Activated CD8-positive, alpha-beta memory T cell treated with anti-CD3 and anti-CD28 coated beads for 4 hours (primary cell): ENCODE measurements at regions not wholly inside any gene's neighbourhood (a gene's known extent, or its start where the extent isn't known, plus 50 kb on each side); places are given as distances from the start of the nearest gene placed in this dataset.
"Not testable (repeated sequence)": the region's sequence is repeated elsewhere in the genome, so short reads cannot be mapped to it uniquely, and the experiment has no call there.

Source experiments
- DNase-seq, 2 donors: peaks; one replicate each; pipeline ENCODE4 v3.0.0-alpha.2; 2020; ENCODE audit warnings: low read depth in 2 of 2

DNA sequence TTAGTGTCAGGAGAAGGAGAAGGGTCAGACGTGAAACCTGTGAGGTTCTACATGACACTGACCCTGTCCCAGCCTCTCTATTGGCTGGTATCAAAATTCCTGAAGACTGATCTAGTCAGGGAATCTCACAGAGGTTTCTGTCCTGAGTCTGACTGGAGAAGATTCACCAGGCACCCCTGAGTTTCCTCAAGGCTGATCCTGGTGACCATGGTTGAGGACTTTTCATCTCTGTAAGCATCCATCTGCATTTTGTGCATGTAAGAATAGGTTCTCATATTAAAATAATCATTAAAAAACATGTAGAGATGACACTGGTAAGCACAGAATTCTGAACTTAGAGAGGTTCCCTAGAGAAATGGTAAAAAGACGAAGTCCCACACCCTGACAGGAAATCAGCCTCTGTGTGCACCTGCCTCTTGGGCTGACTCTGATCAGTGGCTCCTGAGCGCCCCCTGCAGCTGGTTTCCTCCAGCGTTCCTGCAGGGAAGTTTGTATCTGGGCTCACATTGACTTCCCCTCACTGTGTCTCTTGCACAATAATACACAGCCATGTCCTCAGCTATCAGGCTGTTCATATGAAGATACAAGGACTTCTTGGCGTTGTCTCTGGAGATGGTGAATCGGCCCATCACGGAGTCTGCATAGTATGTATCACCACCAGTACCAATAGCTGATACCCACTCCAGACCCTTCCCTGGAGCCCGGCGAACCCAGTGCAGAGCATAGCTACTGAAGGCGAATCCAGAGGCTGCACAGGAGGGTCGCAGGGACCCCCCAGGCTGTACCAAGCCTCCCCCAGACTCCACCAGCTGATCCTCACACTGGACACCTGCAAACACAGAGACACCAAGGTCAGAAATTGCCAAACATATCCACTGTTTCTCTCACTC lies 991.9 kb downstream of the TMEM121 start:
- peak; percentile 56 to 72 for DNase-seq

DNA sequence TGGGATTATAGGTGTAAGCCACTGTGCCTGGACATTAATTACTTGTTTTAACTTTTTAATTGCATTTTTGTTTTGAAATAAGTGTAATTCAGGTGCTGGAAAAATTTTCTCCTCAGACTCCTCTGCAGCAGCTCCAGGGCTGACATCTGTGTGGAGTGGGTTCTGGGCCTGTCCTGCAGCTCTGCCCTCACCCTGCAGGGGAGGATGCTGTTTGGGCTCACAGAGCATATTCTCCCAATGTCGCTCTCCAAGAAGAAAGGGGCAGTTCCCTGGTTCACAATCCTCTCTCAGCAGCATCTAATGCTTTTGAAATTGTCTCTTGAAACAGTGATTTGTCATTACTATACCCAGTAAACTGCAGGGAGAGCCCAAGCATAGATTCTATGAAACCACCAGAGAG lies 995.7 kb downstream of the TMEM121 start:
- DNase-seq: not testable (repeated sequence)

DNA sequence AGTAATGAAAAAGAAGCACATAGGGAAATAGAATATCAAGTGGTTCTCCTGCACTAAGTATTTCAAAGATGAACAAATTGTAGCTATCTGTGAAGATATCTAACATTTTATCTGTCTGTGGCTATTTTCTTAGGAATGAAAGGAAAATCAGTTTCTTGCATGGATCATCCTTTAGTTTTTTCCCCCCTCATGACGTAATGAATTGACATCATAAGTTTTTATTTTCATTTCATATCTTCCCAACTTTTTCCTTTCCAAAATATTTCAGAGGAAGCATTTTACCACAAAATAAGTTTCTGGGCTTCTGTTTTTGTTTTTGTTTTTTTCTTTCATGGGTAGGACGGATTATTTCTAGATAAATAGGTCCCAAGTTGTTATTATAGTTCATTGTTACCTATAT lies 996.6 kb downstream of the TMEM121 start:
- DNase-seq: no peak

DNA sequence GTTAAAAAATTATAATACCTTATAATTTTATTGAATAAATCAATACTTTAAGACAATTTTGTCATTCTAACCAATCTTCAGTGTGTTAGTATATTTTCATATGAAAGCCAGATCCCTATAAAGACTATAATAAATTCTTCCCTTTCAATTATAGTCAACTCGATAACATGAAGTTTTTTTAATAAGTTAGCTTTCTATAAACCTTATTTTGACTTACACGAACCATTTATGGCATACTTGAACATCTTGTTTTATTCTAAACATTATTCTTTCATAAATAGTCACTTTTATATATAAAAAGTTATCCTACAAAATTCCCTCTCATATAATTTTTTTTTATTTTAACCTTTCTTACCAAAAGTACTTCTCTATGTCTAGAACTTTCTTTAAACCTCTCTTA lies 1002.3 kb downstream of the TMEM121 start:
- no peak for DNase-seq

DNA sequence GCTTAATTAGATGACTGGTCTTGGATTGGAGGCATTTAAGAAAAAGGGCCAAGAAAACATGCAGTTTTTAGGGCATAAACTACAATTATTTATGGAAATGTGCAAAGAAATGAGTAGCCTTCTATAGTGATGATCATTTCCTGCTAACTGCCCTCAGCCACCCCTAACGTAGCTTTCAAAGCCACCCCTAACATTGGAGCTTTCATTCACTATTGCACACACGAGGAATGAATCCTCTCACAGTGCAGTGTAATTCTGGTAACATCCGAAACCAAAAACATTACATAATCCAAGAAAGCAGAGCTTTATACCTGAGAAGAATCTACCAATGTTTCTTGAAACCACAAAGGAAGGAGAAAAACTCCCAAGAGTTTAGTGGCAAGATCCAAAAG lies 1003.6 kb downstream of the TMEM121 start:
- no peak for DNase-seq

DNA sequence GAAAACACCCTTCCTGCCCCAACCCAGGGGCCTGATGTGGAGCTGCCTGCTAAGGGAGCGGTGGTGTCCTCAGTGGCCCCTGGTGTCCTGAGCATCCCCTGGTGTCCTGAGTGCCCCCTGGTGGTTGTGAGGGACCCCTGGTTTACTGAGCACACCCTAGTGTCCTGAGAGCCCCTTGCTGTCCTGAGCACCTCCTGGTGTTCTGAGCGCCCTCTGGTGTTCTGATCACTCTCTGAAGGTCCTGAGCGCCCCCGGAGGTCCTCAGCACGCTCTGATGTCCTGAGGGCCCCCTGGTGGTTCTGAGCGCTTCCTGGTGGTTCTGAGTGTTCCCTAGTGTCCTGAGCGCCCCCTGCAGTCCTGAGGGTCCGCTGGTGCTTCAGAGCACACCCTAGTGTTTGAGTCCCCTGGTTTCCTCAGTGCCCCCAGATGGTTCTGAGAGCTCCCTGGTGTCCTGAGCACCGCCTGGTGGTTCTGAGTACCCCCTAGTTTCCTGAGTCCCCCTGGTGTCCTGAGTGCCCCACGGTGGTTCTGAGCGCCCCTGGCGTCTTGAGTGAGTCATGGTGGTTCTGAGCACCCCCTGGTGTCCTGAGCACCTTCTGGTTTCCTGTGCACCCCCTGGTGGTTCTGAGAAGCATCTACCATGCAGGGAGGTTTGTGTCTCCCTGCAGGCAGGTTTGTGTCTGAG lies 1004.2 kb downstream of the TMEM121 start:
- DNase-seq: no peak

DNA sequence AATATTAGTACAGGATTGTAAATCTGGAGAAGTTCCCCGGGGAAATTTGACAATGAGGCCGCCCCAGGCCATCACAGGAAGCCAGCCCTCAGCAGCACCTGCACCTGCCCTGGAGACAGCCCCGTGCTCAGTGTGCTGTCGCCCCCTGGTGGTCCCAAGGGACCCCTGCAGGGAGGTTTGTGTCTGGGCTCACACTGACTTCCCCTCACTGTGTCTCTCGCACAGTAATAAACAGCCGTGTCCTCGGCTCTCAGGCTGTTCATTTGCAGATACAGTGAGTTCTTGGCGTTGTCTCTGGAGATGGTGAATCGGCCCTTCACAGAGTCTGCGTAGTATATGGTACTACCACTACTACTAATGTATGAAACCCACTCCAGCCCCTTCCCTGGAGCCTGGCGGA lies 1011.2 kb downstream of the TMEM121 start:
- DNase-seq: not testable (repeated sequence)

DNA sequence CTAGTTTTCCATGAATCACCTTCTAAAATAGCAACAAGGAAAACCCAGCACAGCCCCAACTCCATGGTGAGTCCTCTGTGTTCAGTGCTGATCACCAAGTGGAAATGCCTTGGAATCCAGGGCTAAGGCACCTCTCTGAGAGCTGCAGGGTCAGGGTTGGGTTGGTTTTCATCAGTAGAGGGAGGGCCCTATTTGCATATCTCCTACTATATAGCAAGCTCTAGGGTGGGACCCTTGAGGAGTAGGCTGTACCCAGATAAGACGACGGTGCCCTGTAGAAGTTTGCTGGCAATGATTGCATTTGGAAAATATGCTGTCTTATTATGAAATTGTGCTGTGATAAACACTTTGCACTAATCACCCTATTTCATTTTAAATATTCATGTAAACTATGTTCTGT lies 1011.8 kb downstream of the TMEM121 start:
- no peak for DNase-seq

DNA sequence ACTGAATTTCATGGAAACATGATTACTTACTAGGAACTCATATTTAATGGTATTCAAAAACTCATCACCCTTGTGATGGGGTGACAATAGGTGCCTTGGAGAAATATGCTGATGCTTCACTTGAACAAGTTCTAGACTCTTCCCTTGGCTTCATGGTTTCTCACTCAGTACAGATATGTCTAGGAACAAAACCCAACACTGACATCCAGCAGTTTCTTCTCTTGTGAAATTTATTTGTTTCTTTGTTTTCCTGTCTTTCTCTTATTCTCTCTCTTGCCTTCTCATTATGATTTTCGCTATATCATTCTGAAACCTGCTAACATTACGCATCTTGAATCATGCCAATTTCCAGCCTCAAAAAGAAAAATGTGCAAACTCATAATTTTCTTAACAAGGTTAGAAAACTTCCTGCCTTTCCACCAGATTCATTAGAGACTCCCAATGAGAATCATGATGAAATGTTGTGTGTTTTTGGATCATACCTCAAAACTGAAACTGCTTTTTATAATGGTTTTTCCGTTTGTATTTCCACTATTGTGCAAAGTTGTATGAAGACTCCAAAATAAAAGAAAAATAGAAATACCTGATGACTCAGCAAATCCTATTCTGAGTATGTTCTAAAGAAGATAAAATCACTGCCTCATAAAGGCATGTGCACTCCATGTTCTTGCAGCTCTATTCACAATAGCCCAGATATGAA lies 1021.5 kb downstream of the TMEM121 start:
- no peak for DNase-seq

DNA sequence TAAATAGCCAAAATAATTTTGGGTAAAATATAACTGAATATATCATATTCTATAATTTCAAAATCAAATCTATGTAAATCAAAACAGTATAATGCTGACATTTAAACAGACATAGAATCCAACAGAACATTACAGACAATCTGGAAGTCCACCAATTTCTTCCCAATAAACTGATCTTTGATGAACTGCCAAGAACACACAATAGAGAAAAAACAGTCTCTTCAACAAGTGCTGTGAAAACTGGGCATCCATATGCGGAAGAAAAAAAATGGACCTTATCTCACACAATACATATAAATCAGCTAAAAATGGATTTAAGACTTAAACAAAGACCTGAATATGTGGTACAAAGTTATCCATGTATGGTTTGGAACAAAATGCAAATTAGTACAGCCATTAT lies 1022.7 kb downstream of the TMEM121 start:
- DNase-seq: no peak

DNA sequence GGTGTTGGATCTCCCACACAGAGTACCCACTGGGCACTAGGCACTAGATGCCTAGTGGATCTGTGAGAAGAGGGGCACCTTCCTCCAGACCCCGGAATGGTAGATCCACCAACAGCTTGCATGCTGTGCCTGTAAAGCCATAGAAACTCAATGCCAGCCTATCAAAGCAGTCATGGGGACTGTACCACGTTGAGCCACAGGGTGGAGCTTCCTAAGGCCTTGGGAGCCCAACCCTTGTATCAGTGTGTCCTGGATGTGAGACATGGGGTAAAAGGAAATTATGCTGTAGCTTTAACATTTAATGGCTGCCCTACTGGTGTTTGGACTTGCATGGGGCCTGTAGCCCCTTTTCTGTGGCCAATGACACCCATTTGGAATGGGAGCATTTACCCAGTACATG lies 1024.9 kb downstream of the TMEM121 start:
- DNase-seq: no peak

DNA sequence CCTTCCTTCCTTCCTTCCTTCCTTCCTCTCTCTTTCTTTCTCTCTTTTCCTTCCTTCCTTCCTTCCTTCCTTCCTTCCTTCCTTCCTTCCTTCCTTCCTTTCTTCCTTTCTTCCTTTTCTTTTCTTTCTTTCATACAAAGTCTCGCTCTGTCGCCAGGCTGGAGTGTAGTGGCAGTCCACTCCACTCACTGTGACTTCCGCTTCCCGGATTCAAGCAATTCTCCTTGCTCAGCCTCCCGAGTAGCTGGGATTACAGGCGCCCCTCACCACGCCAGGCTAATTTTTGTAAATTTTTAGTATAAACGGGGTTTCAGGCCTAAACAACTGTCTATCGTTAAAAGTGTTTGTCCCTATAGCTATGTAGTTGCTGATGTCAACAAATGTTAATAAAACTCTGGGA lies 1029.8 kb downstream of the TMEM121 start:
- not testable (repeated sequence) for DNase-seq

DNA sequence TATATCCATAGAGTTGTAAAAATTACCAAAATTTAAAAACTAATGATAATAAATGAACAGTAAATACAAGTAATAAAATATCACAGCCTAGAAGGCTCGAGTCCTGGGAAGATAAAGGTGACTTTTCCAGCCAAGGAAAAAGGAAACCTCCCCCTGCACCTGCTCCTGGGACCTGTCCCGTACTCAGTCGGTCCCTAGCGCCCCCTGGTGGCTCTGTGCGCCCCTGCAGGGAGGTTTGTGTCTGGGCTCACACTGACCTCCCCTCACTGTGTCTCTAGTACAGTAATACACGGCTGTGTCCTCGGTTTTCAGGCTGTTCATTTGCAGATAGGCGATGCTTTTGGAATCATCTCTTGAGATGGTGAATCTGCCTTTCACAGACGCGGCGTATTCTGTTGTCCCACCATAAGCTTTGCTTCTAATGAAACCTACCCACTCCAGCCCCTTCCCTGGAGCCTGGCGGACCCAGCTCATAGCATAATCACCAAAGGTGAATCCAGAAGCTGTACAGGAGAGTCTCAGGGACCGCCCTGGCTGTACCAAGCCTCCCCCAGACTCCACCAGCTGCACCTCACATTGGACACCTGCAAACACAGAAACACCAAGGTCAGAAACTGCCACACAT lies 1030.4 kb downstream of the TMEM121 start:
- peak; percentile 44 to 50 for DNase-seq

DNA sequence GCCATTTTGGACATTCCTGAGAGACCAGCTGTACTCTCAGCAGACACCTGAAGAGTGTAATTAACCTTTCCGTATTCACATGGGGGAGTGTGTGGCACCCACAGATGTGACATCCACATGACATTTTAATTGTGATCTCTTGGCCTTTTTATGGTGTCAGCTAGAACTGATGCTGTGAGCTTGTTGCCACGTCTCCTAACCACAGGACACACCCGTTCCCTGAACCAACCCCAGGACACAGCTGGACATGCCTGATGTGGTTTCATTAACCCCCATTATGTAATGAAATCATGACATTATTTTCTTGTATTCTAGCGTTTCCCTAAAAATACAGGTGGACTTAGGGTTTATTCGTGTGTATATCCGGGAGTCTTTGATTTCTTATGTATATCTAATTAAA lies 1036.1 kb downstream of the TMEM121 start:
- no peak for DNase-seq

DNA sequence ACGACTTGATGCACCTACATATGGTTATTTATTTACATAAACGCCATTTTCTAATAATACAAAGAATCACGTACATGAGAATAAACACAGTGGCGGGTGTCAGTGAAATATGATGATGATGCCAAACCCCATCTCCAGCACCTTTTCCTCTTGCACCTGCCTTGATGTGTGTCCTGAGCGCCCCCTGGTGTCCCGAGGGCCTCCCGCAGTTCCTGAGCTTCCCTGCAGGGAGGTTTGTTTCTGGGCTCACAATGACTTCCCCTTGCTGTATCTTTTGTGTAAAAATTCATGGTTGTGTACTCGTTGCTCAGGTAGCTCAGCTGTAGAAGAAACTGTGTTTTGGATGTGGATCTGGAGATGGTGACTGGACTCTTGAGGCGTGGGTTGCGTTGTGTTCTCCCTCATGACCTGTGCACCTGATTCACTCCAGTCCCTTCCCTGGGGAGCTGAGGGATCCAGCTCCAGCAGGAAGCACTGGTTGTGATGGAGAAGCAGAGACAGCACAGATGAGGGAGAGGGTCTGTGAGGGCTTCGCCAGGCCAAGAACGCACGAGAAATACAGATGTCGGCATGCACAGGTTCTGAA lies 1037.8 kb downstream of the TMEM121 start:
- DNase-seq: peak in 1 of 2 donors; percentile 29

DNA sequence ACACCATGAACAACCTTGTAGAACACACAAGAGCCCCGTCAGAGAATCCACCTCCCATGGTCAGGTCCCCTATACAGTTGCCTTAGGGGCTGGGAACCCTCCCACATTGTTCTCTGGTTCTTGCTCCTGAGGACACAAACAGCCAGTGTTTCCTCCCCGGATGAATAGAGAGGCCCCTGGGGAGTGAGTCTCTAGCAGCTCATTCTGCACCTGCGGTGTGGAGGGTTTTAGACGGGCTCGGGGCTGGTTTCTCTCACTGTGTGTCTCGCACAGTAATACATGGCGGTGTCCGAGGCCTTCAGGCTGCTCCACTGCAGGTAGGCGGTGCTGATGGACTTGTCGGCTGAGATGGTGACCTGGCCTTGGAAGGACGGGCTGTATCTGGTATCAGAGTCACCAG lies 1052.1 kb downstream of the TMEM121 start:
- DNase-seq: no peak

DNA sequence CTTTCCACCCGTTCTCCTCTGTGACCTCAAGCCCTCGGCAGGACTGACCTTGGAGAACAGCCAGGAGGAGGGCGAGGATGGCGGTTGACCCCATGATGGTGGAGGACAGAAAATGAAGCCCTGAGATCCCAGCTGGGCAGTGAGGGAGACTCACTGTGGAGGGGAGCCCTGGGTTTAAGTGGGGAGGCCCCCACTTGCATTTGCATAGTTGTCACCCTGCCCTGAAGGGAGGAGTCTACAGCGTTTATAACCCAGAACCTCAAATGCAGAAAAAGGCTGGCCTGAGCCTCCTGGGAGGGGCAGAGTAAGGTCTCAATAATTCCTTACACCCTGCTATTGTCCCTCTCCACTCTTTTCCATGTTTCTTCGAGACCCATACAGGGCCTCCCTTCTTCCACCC lies 1052.7 kb downstream of the TMEM121 start:
- DNase-seq: no peak

DNA sequence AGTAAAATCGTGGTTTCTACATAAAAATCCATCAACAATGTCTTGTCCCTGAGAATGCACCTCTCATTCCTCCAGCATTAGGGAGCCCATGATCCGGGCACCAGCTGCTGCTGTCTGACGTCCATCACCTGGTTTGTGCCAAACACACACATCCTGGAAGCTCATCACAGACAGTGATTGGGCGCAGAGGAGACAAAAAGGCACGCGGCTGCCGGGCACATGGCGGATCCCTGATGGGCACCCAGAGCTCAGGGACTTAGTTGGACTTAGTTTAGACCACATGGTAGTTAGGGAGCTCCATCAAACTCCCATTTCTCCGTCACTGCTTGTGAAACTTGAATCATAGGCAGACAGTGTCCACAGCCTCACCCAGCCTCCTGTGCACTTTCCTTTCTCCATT lies 1059.3 kb downstream of the TMEM121 start:
- no peak for DNase-seq

DNA sequence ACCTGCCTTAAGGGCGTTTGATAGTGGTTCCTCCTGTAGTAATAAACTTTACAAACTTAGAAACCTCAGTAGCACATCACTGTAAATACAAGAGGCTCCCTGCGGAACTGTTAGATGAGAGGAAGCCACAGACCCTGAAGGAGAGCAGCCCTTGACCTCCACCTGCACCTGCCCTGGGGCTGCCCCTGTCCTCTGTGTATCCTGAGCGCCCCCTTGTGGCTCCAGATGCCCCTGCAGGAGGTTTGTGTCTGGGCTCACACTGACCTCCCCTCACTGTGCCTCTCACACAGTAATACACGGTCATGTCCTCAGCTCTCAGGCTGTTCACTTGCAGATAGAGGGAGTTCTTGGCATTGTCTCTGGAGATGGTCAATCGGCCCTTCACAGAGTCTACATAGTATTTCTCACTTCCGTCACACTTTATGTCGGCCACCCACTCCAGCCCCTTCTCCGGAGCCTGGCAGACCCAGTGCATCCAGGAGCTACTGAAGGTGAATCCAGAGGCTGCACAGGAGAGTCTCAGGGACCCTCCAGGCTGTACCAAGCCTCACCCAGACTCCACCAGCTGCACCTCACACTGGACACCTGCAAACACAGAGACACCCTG lies 1059.8 kb downstream of the TMEM121 start:
- peak; percentile 31 to 40 for DNase-seq

DNA sequence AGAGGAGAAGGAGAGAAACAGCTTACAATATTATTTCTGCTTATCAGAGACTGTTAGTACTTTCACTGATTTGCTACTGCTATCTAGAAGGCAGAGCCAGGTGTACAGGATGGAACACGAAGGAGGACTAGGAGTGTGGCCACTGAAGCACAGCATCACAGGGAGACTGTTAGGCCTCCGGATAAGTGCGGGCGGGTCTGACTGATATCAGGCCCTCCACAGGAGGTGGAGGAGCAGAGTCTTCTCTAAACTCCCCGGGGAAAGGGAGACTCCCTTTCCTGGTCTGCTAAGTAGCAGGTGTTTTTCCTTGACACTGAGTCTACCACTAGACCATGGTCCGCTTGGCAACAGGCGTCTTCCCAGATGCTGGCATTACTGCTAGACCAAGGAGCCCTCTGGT lies 1065.2 kb downstream of the TMEM121 start:
- not testable (repeated sequence) for DNase-seq

DNA sequence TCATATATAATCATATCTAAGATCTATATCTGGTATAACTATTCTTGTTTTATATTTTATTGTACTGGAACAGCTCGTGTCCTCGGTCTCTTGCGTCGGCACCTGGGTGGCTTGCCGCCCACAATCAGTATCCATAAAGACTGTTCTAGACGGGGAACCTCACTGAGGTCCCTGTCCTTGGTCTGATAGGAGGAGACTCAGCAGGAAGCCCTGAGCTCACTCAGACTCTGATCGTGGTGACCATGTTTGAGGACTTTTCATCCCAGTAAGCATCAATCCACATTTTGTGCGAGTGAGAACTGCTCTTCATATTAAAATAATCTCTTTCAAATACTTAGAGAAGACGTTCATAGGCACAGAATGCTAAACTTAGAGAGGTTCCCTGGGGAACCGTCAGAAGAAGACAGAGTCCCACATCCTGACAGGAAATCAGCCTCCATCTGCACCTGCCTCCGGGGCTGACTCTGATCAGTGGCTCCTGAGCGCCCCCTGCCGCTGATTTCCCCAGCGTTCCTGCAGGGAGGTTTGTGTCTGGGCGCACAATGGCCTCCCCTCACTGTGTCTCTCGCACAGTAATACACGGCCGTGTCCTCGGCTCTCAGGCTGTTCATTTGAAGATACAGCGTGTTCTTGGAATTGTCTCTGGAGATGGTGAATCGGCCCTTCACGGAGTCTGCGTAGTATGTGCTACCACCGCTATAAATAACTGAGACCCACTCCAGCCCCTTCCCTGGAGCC lies 1065.9 kb downstream of the TMEM121 start:
- peak; percentile 12 to 32 for DNase-seq
